ENCODE measurements at regions not wholly inside any gene's neighbourhood (a gene's known extent, or its start where the extent isn't known, plus 50 kb on each side); places are given as distances from the start of the nearest gene placed in this dataset.
"Not testable (repeated sequence)": the region's sequence is repeated elsewhere in the genome, so short reads cannot be mapped to it uniquely, and the experiment has no call there.

DNA sequence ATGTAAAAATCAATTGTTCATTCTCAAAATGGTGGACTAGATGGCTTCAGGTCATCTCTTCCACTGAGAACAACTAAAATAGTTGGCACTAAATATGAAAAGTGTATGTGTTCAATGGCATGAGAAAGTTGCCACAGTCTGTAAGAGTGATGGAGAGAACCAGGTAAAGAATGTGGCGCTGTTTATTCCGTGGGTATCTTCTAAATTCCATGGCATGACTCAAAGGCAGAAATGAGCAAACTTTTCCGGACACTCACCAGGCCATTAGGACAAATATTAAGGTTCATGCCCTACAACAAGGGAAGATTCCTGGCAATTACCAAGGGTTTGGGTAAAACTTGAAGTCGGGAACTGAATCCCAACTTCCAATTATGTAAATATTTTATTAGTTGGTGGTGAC is 825.4 kb upstream of the CDH6 start:
- Histone ChIP-seq H2AFZ (ENCODE audit: low read depth, low read length) (no peak overlapping the region), H3K4me1 (ENCODE audit: insufficient read depth, low read length) (no peaks in the 10 kb centered on the region), H3K27me3 (ENCODE audit: insufficient read depth, low read length, poor library complexity) (no peaks in the 10 kb centered on the region), H3K9ac (ENCODE audit: low read depth, low read length) (no peak overlapping the region), H3K79me2 (ENCODE audit: insufficient read depth, low read length) (no peaks in the 10 kb centered on the region), H4K20me1 (ENCODE audit: insufficient read depth, low read length) (no peaks in the 10 kb centered on the region), H3K27ac (ENCODE audit: low read length) (no peak overlapping the region), H3K36me3 (ENCODE audit: insufficient read depth, low read length) (no peaks in the 10 kb centered on the region), H3K4me3 (ENCODE audit: low read depth in 1 of 2, low read length in 2 of 2) (no peak overlapping the region), H3K9me3 (ENCODE audit: insufficient read depth, low read length, severe bottlenecking) (no peaks in the 10 kb centered on the region), H3K4me2 (ENCODE audit: insufficient read depth, low read length) (no peak overlapping the region)
- no peak for TF ChIP-seq EZH2 (IDR thresholded peaks at IDR 0.05; ENCODE audit: borderline replicate concordance, low read depth, low read length, severe bottlenecking)
- TF ChIP-seq, protein P1, sequence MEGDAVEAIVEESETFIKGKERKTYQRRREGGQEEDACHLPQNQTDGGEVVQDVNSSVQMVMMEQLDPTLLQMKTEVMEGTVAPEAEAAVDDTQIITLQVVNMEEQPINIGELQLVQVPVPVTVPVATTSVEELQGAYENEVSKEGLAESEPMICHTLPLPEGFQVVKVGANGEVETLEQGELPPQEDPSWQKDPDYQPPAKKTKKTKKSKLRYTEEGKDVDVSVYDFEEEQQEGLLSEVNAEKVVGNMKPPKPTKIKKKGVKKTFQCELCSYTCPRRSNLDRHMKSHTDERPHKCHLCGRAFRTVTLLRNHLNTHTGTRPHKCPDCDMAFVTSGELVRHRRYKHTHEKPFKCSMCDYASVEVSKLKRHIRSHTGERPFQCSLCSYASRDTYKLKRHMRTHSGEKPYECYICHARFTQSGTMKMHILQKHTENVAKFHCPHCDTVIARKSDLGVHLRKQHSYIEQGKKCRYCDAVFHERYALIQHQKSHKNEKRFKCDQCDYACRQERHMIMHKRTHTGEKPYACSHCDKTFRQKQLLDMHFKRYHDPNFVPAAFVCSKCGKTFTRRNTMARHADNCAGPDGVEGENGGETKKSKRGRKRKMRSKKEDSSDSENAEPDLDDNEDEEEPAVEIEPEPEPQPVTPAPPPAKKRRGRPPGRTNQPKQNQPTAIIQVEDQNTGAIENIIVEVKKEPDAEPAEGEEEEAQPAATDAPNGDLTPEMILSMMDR (IDR thresholded peaks at IDR 0.05; ENCODE audit: borderline replicate concordance, extremely low read depth, low read length, poor library complexity, severe bottlenecking): no peak
- DNase-seq (no peak), ATAC-seq (ENCODE audit: insufficient read depth, low read depth) (no peak)

DNA sequence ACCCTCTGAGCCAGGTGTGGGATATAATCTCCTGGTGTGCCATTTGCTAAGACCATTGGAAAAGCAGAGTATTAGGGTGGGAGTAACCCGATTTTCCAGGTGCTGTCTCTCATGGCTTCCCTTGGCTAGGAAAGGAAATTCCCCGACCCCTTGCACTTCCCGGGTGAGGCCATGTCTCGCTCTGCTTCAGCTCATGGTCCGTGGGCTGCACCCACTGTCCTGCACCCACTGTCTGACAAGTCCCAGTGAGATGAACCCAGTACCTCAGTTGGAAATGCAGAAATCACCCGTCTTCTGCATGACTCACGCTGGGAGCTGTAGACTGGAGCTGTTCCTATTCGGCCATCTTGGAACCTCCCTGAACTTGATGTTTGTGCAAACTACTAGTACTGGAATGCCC is 828.5 kb upstream of the CDH6 start:
- H3K4me2 ChIP-seq (ENCODE audit: insufficient read depth, low read length); DNase-seq; H3K4me3 ChIP-seq (ENCODE audit: low read depth in 1 of 2, low read length in 2 of 2); H3K27me3 ChIP-seq (ENCODE audit: insufficient read depth, low read length, poor library complexity); H3K36me3 ChIP-seq (ENCODE audit: insufficient read depth, low read length); H3K27ac ChIP-seq (ENCODE audit: low read length); ATAC-seq (ENCODE audit: insufficient read depth, low read depth); H4K20me1 ChIP-seq (ENCODE audit: insufficient read depth, low read length); H3K79me2 ChIP-seq (ENCODE audit: insufficient read depth, low read length); H3K4me1 ChIP-seq (ENCODE audit: insufficient read depth, low read length); H2AFZ ChIP-seq (ENCODE audit: low read depth, low read length); H3K9me3 ChIP-seq (ENCODE audit: insufficient read depth, low read length, severe bottlenecking); H3K9ac ChIP-seq (ENCODE audit: low read depth, low read length): not testable (repeated sequence)

DNA sequence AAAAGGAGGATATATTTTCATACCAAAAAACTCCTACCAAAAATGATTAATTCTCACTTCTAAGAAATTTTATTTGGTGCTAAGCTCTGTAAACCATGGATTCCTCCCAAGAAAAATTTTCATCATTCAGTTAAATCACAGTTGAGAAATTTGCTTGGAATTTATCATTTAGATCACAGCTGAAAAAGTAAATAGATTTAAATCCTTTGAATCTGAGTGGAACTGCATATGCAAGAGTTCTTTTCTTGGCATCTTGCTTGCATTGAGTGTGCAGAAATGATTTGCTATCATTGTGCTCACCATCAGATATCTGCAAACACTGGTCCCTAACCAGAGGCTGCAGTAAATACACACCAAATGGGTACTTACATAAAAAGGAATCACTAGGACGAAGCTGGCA is 836.1 kb upstream of the CDH6 start:
- Histone ChIP-seq H4K20me1 (ENCODE audit: insufficient read depth, low read length) (no peaks in the 10 kb centered on the region), H3K9ac (ENCODE audit: low read depth, low read length) (no peak overlapping the region), H3K36me3 (ENCODE audit: insufficient read depth, low read length) (no peaks in the 10 kb centered on the region), H3K27me3 (ENCODE audit: insufficient read depth, low read length, poor library complexity) (no peaks in the 10 kb centered on the region), H3K4me3 (ENCODE audit: low read depth in 1 of 2, low read length in 2 of 2) (no peak overlapping the region), H3K4me1 (ENCODE audit: insufficient read depth, low read length) (no peaks in the 10 kb centered on the region), H3K79me2 (ENCODE audit: insufficient read depth, low read length) (no peaks in the 10 kb centered on the region), H3K9me3 (ENCODE audit: insufficient read depth, low read length, severe bottlenecking) (no peaks in the 10 kb centered on the region), H3K27ac (ENCODE audit: low read length) (no peak overlapping the region), H3K4me2 (ENCODE audit: insufficient read depth, low read length) (no peak overlapping the region), H2AFZ (ENCODE audit: low read depth, low read length) (no peak overlapping the region)
- DNase-seq (no peak), ATAC-seq (ENCODE audit: insufficient read depth, low read depth) (no peak)
- TF ChIP-seq EZH2 (IDR thresholded peaks at IDR 0.05; ENCODE audit: borderline replicate concordance, low read depth, low read length, severe bottlenecking): no peak
- TF ChIP-seq, protein P1 (IDR thresholded peaks at IDR 0.05; ENCODE audit: borderline replicate concordance, extremely low read depth, low read length, poor library complexity, severe bottlenecking): no peak

DNA sequence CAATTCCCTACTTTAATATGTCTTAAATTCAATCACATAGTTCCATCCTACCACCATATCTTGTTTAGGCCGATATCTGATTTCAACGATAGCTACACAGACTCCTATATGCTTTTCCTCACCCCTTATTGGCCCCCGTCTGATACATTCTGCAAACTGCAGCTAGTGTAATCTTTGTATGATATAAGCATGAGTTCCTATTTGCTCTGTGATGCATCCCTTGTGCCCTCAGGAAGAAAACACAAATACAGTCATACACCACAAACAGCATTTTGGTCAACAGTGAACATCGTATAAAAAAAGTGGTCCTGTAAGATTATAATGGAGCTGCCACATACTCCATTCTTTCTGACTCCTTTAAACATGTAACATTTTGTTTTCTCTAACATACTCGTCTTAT is 837.8 kb upstream of the CDH6 start:
- H3K79me2 ChIP-seq (ENCODE audit: insufficient read depth, low read length): no peaks in the 10 kb centered on the region
- TF ChIP-seq, protein P1 (IDR thresholded peaks at IDR 0.05; ENCODE audit: borderline replicate concordance, extremely low read depth, low read length, poor library complexity, severe bottlenecking): no peak
- TF ChIP-seq EZH2 (IDR thresholded peaks at IDR 0.05; ENCODE audit: borderline replicate concordance, low read depth, low read length, severe bottlenecking): no peak
- no peak overlapping the region for H2AFZ ChIP-seq (ENCODE audit: low read depth, low read length)
- no peak overlapping the region for H3K4me2 ChIP-seq (ENCODE audit: insufficient read depth, low read length)
- no peaks in the 10 kb centered on the region for H3K9me3 ChIP-seq (ENCODE audit: insufficient read depth, low read length, severe bottlenecking)
- H4K20me1 ChIP-seq (ENCODE audit: insufficient read depth, low read length): no peaks in the 10 kb centered on the region
- ATAC-seq (ENCODE audit: insufficient read depth, low read depth) (no peak), DNase-seq (no peak)
- H3K36me3 ChIP-seq (ENCODE audit: insufficient read depth, low read length): no peaks in the 10 kb centered on the region
- H3K4me1 ChIP-seq (ENCODE audit: insufficient read depth, low read length): no peaks in the 10 kb centered on the region
- no peak overlapping the region for H3K27ac ChIP-seq (ENCODE audit: low read length)
- no peak overlapping the region for H3K4me3 ChIP-seq (ENCODE audit: low read depth in 1 of 2, low read length in 2 of 2)
- H3K27me3 ChIP-seq (ENCODE audit: insufficient read depth, low read length, poor library complexity): no peaks in the 10 kb centered on the region
- no peak overlapping the region for H3K9ac ChIP-seq (ENCODE audit: low read depth, low read length)

Measured in DND-41 (cell line).